HEK293 (cell line): ENCODE measurements at regions not wholly inside any gene's neighbourhood (a gene's known extent, or its start where the extent isn't known, plus 50 kb on each side); places are given as distances from the start of the nearest gene placed in this dataset.

Experiments used
- CTCF ChIP-seq: fragments of 450-650 bp; formaldehyde crosslinking; IDR thresholded peaks from 2 replicates; pipeline ENCODE4 v1.5.1; 2016; ENCODE audit warnings: missing biosample characterization, missing genetic modification characterization
- ZNF23 ChIP-seq: fragments of 450-650 bp; formaldehyde crosslinking; IDR thresholded peaks from 2 replicates; pipeline ENCODE4 v1.5.1; 2016; ENCODE audit warnings: missing biosample characterization, missing genetic modification characterization, borderline replicate concordance

GRCh38 chr5:27381686-27382085 is 343.3 kb upstream of the CDH9 start:
- TF ChIP-seq CTCF (tag by site-specific recombination) (no peak), ZNF23 (tag by site-specific recombination) (no peak)
